HEK293 (cell line): ENCODE measurements at regions not wholly inside any gene's neighbourhood (a gene's known extent, or its start where the extent isn't known, plus 50 kb on each side); places are given as distances from the start of the nearest gene placed in this dataset.

ENCODE experiments used
- CTCF ChIA-PET: fragments of 350-600 bp; formaldehyde crosslinking; extraction: SDS; loops from one replicate; lab custom pipeline; 2021; ENCODE audit warnings: antibody characterized with exemption; lab: Yijun Ruan, JAX
- POLR2A ChIA-PET: fragments of 300-600 bp; formaldehyde crosslinking; extraction: SDS; loops from one replicate; lab custom pipeline; 2020; ENCODE audit warnings: antibody characterized with exemption, inconsistent platforms; lab: Yijun Ruan, JAX
- H3K27ac ChIP-seq: fragments of 200-500 bp; sonication (Bioruptor generic); 2 replicates; pipeline ENCODE4 v1.5.1; 2014; ENCODE audit warnings: low read depth, low read length, control low read depth, inconsistent platforms; ENCODE audit errors: extremely low read depth
- H3K36me3 ChIP-seq, 2 experiments: fragments of 200-500 bp in 1 of 2; sonication (Bioruptor generic) in 1 of 2; 1 replicate in 1 of 2; 2 replicates in 1 of 2; pipeline ENCODE4 v1.5.1; 2014 to 2017; ENCODE audit warnings: inconsistent platforms in 2 of 2, low read length in 2 of 2; ENCODE audit not compliant: control insufficient read depth in 2 of 2, insufficient read depth in 1 of 2
- H3K4me1 ChIP-seq: fragments of 200-500 bp; sonication (Bioruptor generic); 2 replicates; pipeline ENCODE4 v1.5.1; 2014; ENCODE audit warnings: mild to moderate bottlenecking, low read length, inconsistent platforms; ENCODE audit not compliant: control insufficient read depth, insufficient read depth
- H3K4me3 ChIP-seq: 2 replicates; pipeline ENCODE4 v1.5.1; 2011; ENCODE audit warnings: low read depth, mild to moderate bottlenecking, control low read depth, low read length, moderate library complexity
- H3K9me3 ChIP-seq: fragments of 200-500 bp; sonication (Bioruptor generic); 2 replicates; pipeline ENCODE4 v1.5.1; 2014; ENCODE audit warnings: low read depth, low read length, inconsistent platforms; ENCODE audit not compliant: control insufficient read depth, insufficient read depth
- BCL11B ChIP-seq: fragments of 450-650 bp; formaldehyde crosslinking; IDR thresholded peaks from 2 replicates; pipeline ENCODE4 v1.5.1; 2016; ENCODE audit warnings: low read depth, missing biosample characterization, missing genetic modification characterization
- GLI4 ChIP-seq: fragments of 450-650 bp; formaldehyde crosslinking; IDR thresholded peaks from 2 replicates; pipeline ENCODE4 v1.5.1; 2016; ENCODE audit warnings: missing biosample characterization, missing genetic modification characterization
- KLF16 ChIP-seq: fragments of 450-650 bp; formaldehyde crosslinking; IDR thresholded peaks from 2 replicates; pipeline ENCODE4 v1.5.1; 2017; ENCODE audit warnings: missing biosample characterization, missing genetic modification characterization
- PRDM10 ChIP-seq: fragments of 450-650 bp; formaldehyde crosslinking; IDR thresholded peaks from 2 replicates; pipeline ENCODE4 v1.5.1; 2016; ENCODE audit warnings: missing biosample characterization, missing genetic modification characterization
- RBAK ChIP-seq: fragments of 450-650 bp; formaldehyde crosslinking; IDR thresholded peaks from 2 replicates; pipeline ENCODE4 v1.5.1; 2016; ENCODE audit warnings: missing biosample characterization, missing genetic modification characterization
- SCRT2 ChIP-seq: fragments of 450-650 bp; formaldehyde crosslinking; IDR thresholded peaks from 2 replicates; pipeline ENCODE4 v1.5.1; 2016; ENCODE audit warnings: missing biosample characterization, missing genetic modification characterization
- ZEB2 ChIP-seq: fragments of 450-650 bp; formaldehyde crosslinking; IDR thresholded peaks from 2 replicates; pipeline ENCODE4 v1.5.1; 2016; ENCODE audit warnings: missing biosample characterization, missing genetic modification characterization
- ZFP3 ChIP-seq: fragments of 450-650 bp; formaldehyde crosslinking; IDR thresholded peaks from 2 replicates; pipeline ENCODE4 v1.5.1; 2016; ENCODE audit warnings: low read depth, missing biosample characterization, missing genetic modification characterization
- ZFP41 ChIP-seq: fragments of 450-650 bp; formaldehyde crosslinking; IDR thresholded peaks from 2 replicates; pipeline ENCODE4 v1.5.1; 2016; ENCODE audit warnings: missing biosample characterization, missing genetic modification characterization, borderline replicate concordance
- ZNF112 ChIP-seq: fragments of 450-650 bp; formaldehyde crosslinking; IDR thresholded peaks from 2 replicates; pipeline ENCODE4 v1.5.0; 2017; ENCODE audit warnings: missing biosample characterization, missing genetic modification characterization
- ZNF2 ChIP-seq: fragments of 450-650 bp; formaldehyde crosslinking; IDR thresholded peaks from 2 replicates; pipeline ENCODE4 v1.5.1; 2016; ENCODE audit warnings: missing biosample characterization, missing genetic modification characterization
- ZNF248 ChIP-seq: fragments of 450-650 bp; formaldehyde crosslinking; IDR thresholded peaks from 2 replicates; pipeline ENCODE4 v1.5.1; 2017; ENCODE audit warnings: missing biosample characterization, missing genetic modification characterization
- ZNF561 ChIP-seq: fragments of 450-650 bp; IDR thresholded peaks from 2 replicates; pipeline ENCODE4 v1.5.1; 2018; ENCODE audit warnings: missing biosample characterization, missing genetic modification characterization, borderline replicate concordance
- ZNF596 ChIP-seq: fragments of 450-650 bp; IDR thresholded peaks from 2 replicates; pipeline ENCODE4 v1.5.0; 2018; ENCODE audit warnings: missing biosample characterization, mild to moderate bottlenecking, missing genetic modification characterization, moderate library complexity
- ZNF654 ChIP-seq: fragments of 450-650 bp; formaldehyde crosslinking; IDR thresholded peaks from 2 replicates; pipeline ENCODE4 v1.5.1; 2016; ENCODE audit warnings: low read depth, missing biosample characterization, missing genetic modification characterization
- ZSCAN30 ChIP-seq: fragments of 450-650 bp; IDR thresholded peaks from 2 replicates; pipeline ENCODE4 v1.5.1; 2018; ENCODE audit warnings: missing biosample characterization, mild to moderate bottlenecking, missing genetic modification characterization, moderate library complexity
- TF ChIP-seq, protein P1 (sequence below): fragments of 450-650 bp; formaldehyde crosslinking; IDR thresholded peaks from 2 replicates; pipeline ENCODE4 v1.5.1; 2016; ENCODE audit warnings: missing biosample characterization, missing genetic modification characterization
- TF ChIP-seq, protein P2 (sequence below): fragments of 450-650 bp; formaldehyde crosslinking; IDR thresholded peaks from 2 replicates; pipeline ENCODE4 v1.5.1; 2016; ENCODE audit warnings: missing biosample characterization, missing genetic modification characterization

DNA sequence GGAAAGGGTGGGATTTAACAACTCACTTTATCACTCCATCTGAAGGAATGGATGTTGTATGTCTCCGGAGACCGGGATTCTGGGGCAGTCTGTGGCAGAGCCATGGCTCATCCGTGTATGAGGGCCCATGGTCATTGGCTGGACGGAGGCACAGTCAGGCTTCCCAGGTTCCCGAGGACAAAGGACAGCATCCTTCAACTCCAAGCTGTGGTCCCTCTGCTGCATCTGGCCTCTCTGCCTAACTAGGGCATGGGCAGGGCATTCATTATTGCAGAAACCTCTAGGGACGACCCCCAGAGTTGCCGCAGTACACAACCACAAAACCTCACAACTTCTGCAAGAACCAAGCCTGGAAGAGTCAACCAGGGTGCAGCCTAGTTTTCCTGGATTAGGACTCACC lies 525.2 kb downstream of the GLRX3 start (continued):
- TF ChIP-seq, protein P1, sequence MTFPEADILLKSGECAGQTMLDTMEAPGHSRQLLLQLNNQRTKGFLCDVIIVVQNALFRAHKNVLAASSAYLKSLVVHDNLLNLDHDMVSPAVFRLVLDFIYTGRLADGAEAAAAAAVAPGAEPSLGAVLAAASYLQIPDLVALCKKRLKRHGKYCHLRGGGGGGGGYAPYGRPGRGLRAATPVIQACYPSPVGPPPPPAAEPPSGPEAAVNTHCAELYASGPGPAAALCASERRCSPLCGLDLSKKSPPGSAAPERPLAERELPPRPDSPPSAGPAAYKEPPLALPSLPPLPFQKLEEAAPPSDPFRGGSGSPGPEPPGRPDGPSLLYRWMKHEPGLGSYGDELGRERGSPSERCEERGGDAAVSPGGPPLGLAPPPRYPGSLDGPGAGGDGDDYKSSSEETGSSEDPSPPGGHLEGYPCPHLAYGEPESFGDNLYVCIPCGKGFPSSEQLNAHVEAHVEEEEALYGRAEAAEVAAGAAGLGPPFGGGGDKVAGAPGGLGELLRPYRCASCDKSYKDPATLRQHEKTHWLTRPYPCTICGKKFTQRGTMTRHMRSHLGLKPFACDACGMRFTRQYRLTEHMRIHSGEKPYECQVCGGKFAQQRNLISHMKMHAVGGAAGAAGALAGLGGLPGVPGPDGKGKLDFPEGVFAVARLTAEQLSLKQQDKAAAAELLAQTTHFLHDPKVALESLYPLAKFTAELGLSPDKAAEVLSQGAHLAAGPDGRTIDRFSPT (tag by site-specific recombination), result no peak

GRCh38 chr10:130662775-130663174 lies 526.6 kb downstream of the GLRX3 start:
- Histone ChIP-seq H3K9me3 (no peaks in the 10 kb centered on the region), H3K36me3 (no peaks in the 10 kb centered on the region), H3K4me1 (no peaks in the 10 kb centered on the region), H3K4me3 (no peak overlapping the region), H3K27ac (no peak overlapping the region)
- ChIA-PET POLR2A (no interaction called here), CTCF (no interaction called here)
- TF ChIP-seq ZFP3 (tag by site-specific recombination), result no peak
- TF ChIP-seq PRDM10 (tag by site-specific recombination), result no peak
- no peak for TF ChIP-seq ZNF248 (tag by site-specific recombination)
- no peak for TF ChIP-seq SCRT2 (tag by site-specific recombination)
- no peak for TF ChIP-seq ZNF112 (tag by site-specific recombination)
- TF ChIP-seq ZFP41 (tag by site-specific recombination), result no peak
- TF ChIP-seq ZEB2, result no peak
- TF ChIP-seq RBAK (tag by site-specific recombination), result no peak
- TF ChIP-seq ZNF654 (tag by site-specific recombination), result no peak
- no peak for TF ChIP-seq ZNF561 (tag by site-specific recombination)
- no peak for TF ChIP-seq GLI4
- no peak for TF ChIP-seq ZSCAN30 (tag by site-specific recombination)
- TF ChIP-seq ZNF2 (tag by site-specific recombination), result no peak
- no peak for TF ChIP-seq KLF16

- no peaks in the 10 kb centered on the region for H3K36me3 ChIP-seq
- CTCF ChIA-PET, result no interaction called here
These were observed 528.3 kb downstream of the GLRX3 start for GRCh38 chr10:130664526-130664925.

More at GRCh38 chr10:130664526-130664925, 528.3 kb downstream of the GLRX3 start:
- Histone ChIP-seq H3K4me3 (no peak overlapping the region), H3K9me3 (no peaks in the 10 kb centered on the region), H3K4me1 (no peaks in the 10 kb centered on the region)
- POLR2A ChIA-PET, result no interaction called here
- TF ChIP-seq, protein P2, sequence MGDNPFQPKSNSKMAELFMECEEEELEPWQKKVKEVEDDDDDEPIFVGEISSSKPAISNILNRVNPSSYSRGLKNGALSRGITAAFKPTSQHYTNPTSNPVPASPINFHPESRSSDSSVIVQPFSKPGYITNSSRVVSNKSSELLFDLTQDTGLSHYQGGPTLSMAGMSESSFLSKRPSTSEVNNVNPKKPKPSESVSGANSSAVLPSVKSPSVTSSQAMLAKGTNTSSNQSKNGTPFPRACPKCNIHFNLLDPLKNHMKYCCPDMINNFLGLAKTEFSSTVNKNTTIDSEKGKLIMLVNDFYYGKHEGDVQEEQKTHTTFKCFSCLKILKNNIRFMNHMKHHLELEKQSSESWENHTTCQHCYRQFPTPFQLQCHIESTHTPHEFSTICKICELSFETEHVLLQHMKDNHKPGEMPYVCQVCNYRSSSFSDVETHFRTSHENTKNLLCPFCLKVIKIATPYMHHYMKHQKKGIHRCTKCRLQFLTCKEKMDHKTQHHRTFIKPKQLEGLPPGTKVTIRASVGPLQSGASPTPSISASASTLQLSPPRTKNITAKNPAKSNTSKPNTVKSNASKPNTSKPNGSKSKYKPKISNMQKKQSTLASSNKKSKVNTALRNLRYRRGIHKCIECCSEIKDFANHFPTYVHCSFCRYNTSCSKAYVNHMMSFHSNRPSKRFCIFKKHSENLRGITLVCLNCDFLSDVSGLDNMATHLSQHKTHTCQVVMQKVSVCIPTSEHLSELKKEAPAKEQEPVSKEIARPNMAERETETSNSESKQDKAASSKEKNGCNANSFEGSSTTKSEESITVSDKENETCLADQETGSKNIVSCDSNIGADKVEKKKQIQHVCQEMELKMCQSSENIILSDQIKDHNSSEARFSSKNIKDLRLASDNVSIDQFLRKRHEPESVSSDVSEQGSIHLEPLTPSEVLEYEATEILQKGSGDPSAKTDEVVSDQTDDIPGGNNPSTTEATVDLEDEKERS (tag by site-specific recombination), result no peak
- TF ChIP-seq BCL11B (tag by site-specific recombination), result no peak
- no peak for TF ChIP-seq ZNF596 (tag by site-specific recombination)
- TF ChIP-seq, all 188 proteins: peak for 0
- H3K27ac ChIP-seq, result no peak overlapping the region
